Neural cell (in vitro differentiated cells): ENCODE measurements at regions not wholly inside any gene's neighbourhood (a gene's known extent, or its start where the extent isn't known, plus 50 kb on each side); places are given as distances from the start of the nearest gene placed in this dataset.

ENCODE experiments used
- H2AFZ ChIP-seq: fragments of 200-600, 300-800 bp; sonication (generic), shearing (Covaris generic); 2 replicates; pipeline ENCODE4 v1.6.0; 2014; ENCODE audit warnings: low read depth, mild to moderate bottlenecking, antibody characterized with exemption, low read length, moderate library complexity
- H3F3A ChIP-seq: fragments of 200-600 bp; shearing (Covaris generic); 2 replicates; pipeline ENCODE4 v1.6.1; 2016; ENCODE audit warnings: mild to moderate bottlenecking, moderate library complexity, mixed read lengths, antibody characterized with exemption, low read length; ENCODE audit not compliant: insufficient read depth, poor library complexity, severe bottlenecking
- H3K27ac ChIP-seq: fragments of 200-600, 300-800 bp; sonication (generic), shearing (Covaris generic); 2 replicates; pipeline ENCODE4 v1.5.1; 2014; ENCODE audit warnings: mild to moderate bottlenecking, low read length, moderate library complexity
- H3K27me3 ChIP-seq: fragments of 300-800, 200-600 bp; sonication (generic), shearing (Covaris generic); 2 replicates; pipeline ENCODE4 v1.6.0; 2014; ENCODE audit warnings: mild to moderate bottlenecking, low read depth, low read length, moderate library complexity; ENCODE audit not compliant: insufficient read depth
- H3K36me3 ChIP-seq: fragments of 300-800, 200-600 bp; sonication (generic), shearing (Covaris generic); 2 replicates; pipeline ENCODE4 v1.5.1; 2014; ENCODE audit warnings: mild to moderate bottlenecking, antibody characterized with exemption, low read length, moderate library complexity; ENCODE audit not compliant: insufficient read depth
- H3K4me2 ChIP-seq: fragments of 300-800, 200-600 bp; sonication (generic), shearing (Covaris generic); 2 replicates; pipeline ENCODE4 v1.6.0; 2014; ENCODE audit warnings: mild to moderate bottlenecking, low read length
- H3K4me3 ChIP-seq: fragments of 300-800, 200-600 bp; sonication (generic), shearing (Covaris generic); 2 replicates; pipeline ENCODE4 v1.5.1; 2014; ENCODE audit warnings: mild to moderate bottlenecking, low read length, moderate library complexity
- H3K79me2 ChIP-seq: fragments of 200-600 bp; shearing (Covaris generic); replicated peaks from 2 replicates; pipeline ENCODE4 v1.6.0; 2014; ENCODE audit warnings: mild to moderate bottlenecking, low read length, moderate library complexity; ENCODE audit not compliant: insufficient read depth
- H3K9ac ChIP-seq: fragments of 300-800, 200-600 bp; sonication (generic), shearing (Covaris generic); 2 replicates; pipeline ENCODE4 v1.6.1; 2016; ENCODE audit warnings: mild to moderate bottlenecking, low read length, mixed read lengths
- H3K9me2 ChIP-seq: fragments of 200-600 bp; shearing (Covaris generic); 2 replicates; pipeline ENCODE4 v1.6.1; 2016; ENCODE audit warnings: mild to moderate bottlenecking, low read length, mixed read lengths; ENCODE audit not compliant: insufficient read depth
- H3K9me3 ChIP-seq: fragments of 200-600, 300-800 bp; sonication (generic), shearing (Covaris generic); 2 replicates; pipeline ENCODE4 v1.6.1; 2016; ENCODE audit warnings: mild to moderate bottlenecking, mixed run types, low read length, moderate library complexity, mixed read lengths
- H4K20me1 ChIP-seq: fragments of 200-600 bp; shearing (Covaris generic); 2 replicates; pipeline ENCODE4 v1.6.1; 2016; ENCODE audit warnings: mild to moderate bottlenecking, mixed run types; ENCODE audit not compliant: insufficient read depth
- EP300 ChIP-seq: fragments of 450-650 bp; conservative IDR thresholded peaks from 2 replicates; pipeline ENCODE4 v1.6.1; 2014; ENCODE audit warnings: antibody characterized with exemption, mild to moderate bottlenecking, moderate library complexity; ENCODE audit not compliant: poor library complexity, severe bottlenecking
- EZH2 ChIP-seq: fragments of 200-600, 300-800 bp; shearing (Covaris generic), sonication (generic); IDR thresholded peaks from 2 replicates; pipeline ENCODE4 v1.6.1; 2014; ENCODE audit warnings: antibody characterized with exemption, low read length, borderline replicate concordance, mild to moderate bottlenecking; ENCODE audit not compliant: insufficient read depth, poor library complexity, severe bottlenecking
- MXI1 ChIP-seq: fragments of 450-650 bp; conservative IDR thresholded peaks from 2 replicates; pipeline ENCODE4 v1.6.1; 2014; ENCODE audit warnings: antibody characterized with exemption, mild to moderate bottlenecking; ENCODE audit not compliant: poor library complexity, severe bottlenecking
- POLR2AphosphoS5 ChIP-seq: IDR thresholded peaks from 2 replicates; pipeline ENCODE4 v1.6.1; 2012
- RAD21 ChIP-seq: fragments of 450-650 bp; conservative IDR thresholded peaks from 2 replicates; pipeline ENCODE4 v1.6.1; 2014; ENCODE audit warnings: antibody characterized with exemption, mild to moderate bottlenecking, moderate library complexity
- SMC3 ChIP-seq: fragments of 450-650 bp; conservative IDR thresholded peaks from 2 replicates; pipeline ENCODE4 v1.6.1; 2014; ENCODE audit warnings: antibody characterized with exemption, mild to moderate bottlenecking, moderate library complexity; ENCODE audit not compliant: poor library complexity
- TAF1 ChIP-seq: IDR thresholded peaks from 2 replicates; pipeline ENCODE4 v1.6.1; 2012; ENCODE audit warnings: low read depth
- TF ChIP-seq, protein P1 (sequence below): IDR thresholded peaks from 2 replicates; pipeline ENCODE4 v1.6.1; 2012; ENCODE audit warnings: borderline replicate concordance
- TF ChIP-seq, protein P2 (sequence below): fragments of 450-650 bp; IDR thresholded peaks from 2 replicates; pipeline ENCODE4 v1.5.1; 2014; ENCODE audit warnings: antibody characterized with exemption, mild to moderate bottlenecking, moderate library complexity; ENCODE audit not compliant: poor library complexity, severe bottlenecking

DNA sequence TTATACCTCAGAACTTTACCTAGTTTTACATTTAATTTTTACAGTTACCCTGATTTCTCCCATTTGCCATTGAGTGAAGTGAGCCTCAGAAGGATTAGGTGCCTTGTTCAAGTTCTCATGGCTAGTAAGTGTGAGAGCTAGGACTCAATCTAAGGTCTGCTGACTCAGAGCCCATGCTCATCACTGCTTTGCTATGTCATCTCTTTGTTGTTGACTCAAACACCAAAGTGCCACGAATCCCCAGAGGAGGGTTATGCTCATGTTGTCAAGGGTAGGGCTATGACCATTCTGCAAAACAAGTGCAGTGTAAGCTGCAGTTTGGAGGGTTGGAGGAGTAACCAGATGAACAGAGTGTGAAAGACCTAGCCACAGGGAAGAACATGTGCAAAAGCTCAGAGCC, 185.4 kb upstream of the SKOR2 start:
- Histone ChIP-seq H3F3A (no peaks in the 10 kb centered on the region), H3K27me3 (no peaks in the 10 kb centered on the region), H3K4me2 (no peak overlapping the region), H3K79me2 (no peaks in the 10 kb centered on the region), H3K4me3 (no peak overlapping the region), H3K27ac (no peak overlapping the region), H3K36me3 (no peaks in the 10 kb centered on the region), H2AFZ (no peak overlapping the region), H3K9me2 (no peaks in the 10 kb centered on the region), H4K20me1 (no peaks in the 10 kb centered on the region), H3K9me3 (no peaks in the 10 kb centered on the region), H3K9ac (no peak overlapping the region)
- TF ChIP-seq EZH2, result no peak
- no peak for TF ChIP-seq POLR2AphosphoS5
- no peak for TF ChIP-seq MXI1
- TF ChIP-seq, protein P1, sequence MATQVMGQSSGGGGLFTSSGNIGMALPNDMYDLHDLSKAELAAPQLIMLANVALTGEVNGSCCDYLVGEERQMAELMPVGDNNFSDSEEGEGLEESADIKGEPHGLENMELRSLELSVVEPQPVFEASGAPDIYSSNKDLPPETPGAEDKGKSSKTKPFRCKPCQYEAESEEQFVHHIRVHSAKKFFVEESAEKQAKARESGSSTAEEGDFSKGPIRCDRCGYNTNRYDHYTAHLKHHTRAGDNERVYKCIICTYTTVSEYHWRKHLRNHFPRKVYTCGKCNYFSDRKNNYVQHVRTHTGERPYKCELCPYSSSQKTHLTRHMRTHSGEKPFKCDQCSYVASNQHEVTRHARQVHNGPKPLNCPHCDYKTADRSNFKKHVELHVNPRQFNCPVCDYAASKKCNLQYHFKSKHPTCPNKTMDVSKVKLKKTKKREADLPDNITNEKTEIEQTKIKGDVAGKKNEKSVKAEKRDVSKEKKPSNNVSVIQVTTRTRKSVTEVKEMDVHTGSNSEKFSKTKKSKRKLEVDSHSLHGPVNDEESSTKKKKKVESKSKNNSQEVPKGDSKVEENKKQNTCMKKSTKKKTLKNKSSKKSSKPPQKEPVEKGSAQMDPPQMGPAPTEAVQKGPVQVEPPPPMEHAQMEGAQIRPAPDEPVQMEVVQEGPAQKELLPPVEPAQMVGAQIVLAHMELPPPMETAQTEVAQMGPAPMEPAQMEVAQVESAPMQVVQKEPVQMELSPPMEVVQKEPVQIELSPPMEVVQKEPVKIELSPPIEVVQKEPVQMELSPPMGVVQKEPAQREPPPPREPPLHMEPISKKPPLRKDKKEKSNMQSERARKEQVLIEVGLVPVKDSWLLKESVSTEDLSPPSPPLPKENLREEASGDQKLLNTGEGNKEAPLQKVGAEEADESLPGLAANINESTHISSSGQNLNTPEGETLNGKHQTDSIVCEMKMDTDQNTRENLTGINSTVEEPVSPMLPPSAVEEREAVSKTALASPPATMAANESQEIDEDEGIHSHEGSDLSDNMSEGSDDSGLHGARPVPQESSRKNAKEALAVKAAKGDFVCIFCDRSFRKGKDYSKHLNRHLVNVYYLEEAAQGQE, result no peak
- TF ChIP-seq SMC3, result no peak
- TF ChIP-seq, protein P2, sequence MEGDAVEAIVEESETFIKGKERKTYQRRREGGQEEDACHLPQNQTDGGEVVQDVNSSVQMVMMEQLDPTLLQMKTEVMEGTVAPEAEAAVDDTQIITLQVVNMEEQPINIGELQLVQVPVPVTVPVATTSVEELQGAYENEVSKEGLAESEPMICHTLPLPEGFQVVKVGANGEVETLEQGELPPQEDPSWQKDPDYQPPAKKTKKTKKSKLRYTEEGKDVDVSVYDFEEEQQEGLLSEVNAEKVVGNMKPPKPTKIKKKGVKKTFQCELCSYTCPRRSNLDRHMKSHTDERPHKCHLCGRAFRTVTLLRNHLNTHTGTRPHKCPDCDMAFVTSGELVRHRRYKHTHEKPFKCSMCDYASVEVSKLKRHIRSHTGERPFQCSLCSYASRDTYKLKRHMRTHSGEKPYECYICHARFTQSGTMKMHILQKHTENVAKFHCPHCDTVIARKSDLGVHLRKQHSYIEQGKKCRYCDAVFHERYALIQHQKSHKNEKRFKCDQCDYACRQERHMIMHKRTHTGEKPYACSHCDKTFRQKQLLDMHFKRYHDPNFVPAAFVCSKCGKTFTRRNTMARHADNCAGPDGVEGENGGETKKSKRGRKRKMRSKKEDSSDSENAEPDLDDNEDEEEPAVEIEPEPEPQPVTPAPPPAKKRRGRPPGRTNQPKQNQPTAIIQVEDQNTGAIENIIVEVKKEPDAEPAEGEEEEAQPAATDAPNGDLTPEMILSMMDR, result no peak
- TF ChIP-seq TAF1, result no peak
- TF ChIP-seq RAD21, result no peak
- TF ChIP-seq EP300, result no peak

DNA sequence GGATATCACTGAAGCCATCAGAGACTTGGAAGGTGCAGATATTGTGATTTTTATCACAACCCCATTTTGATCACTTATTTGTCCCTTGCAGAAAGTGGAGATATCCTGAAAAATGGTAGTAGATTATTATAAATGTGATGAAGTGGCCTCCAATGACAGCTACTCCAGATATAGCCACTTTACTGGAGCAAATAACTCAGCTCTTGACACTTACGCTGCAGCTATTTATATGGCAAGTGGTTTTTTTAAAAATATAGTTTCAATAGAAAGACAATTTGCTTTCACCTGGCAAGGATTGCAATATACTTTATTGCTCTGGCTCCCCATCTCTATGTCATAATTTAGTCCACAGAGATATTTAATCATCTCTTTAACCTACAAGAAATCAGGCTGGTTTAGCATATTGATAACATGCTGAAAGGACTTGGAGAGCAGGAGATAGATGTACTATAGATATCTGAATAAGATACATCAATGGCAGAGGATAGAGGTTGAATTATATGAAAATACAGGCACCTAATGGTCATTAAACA, 182.8 kb upstream of the SKOR2 start:
- Histone ChIP-seq H3K4me2 (no peak overlapping the region), H3K36me3 (no peaks in the 10 kb centered on the region), H3K9me3 (no peaks in the 10 kb centered on the region), H3K27me3 (no peaks in the 10 kb centered on the region), H3F3A (no peaks in the 10 kb centered on the region), H3K79me2 (no peaks in the 10 kb centered on the region), H3K9ac (no peak overlapping the region), H3K9me2 (no peaks in the 10 kb centered on the region), H3K4me3 (no peak overlapping the region), H2AFZ (no peak overlapping the region), H4K20me1 (no peaks in the 10 kb centered on the region), H3K27ac (peak overlapping the region; percentile 4)
- no peak for TF ChIP-seq RAD21
- TF ChIP-seq POLR2AphosphoS5, result peak; percentile 41
- no peak for TF ChIP-seq TAF1
- peak; percentile 26 for TF ChIP-seq EP300
- no peak for TF ChIP-seq SMC3
- no peak for TF ChIP-seq EZH2
- TF ChIP-seq, protein P1, result peak; percentile 19
- TF ChIP-seq, protein P2, result no peak
